ENCODE measurements at regions not wholly inside any gene's neighbourhood (a gene's known extent, or its start where the extent isn't known, plus 50 kb on each side); places are given as distances from the start of the nearest gene placed in this dataset.

DNA sequence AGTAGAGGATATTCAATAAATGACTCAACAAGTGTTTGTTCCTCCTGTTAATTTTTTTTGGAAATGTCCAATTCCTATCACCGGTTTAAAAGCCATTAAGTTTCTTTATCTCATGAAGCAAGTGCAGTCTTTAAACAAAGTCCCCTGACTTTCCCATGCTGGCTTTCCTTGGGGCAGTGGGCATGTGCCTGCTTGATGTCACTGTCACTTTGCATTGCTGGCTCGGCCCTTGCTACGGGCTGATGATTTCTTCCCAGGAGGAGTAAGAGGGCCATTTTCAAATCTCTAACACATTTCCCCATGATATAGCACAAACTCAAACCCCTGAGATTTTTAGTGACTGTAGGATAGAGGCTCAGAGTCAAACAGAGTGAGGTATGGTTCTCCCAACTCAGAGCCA, 275.8 kb upstream of the TENM3 start:
- 99% methylated on average over 3 of the region's 3 CpGs for whole genome bisulfite sequencing
- H3K4me3 ChIP-seq = no peak overlapping the region
- H3K36me3 ChIP-seq = no peaks in the 10 kb centered on the region
- no peak for DNase-seq (ENCODE audit: extremely low spot score)
- H3K4me1 ChIP-seq = no peaks in the 10 kb centered on the region
- no peaks in the 10 kb centered on the region for H3K9me3 ChIP-seq
- no peak overlapping the region for H3K27ac ChIP-seq (replicated peaks in 1 of 4)
- TF ChIP-seq, protein P1, sequence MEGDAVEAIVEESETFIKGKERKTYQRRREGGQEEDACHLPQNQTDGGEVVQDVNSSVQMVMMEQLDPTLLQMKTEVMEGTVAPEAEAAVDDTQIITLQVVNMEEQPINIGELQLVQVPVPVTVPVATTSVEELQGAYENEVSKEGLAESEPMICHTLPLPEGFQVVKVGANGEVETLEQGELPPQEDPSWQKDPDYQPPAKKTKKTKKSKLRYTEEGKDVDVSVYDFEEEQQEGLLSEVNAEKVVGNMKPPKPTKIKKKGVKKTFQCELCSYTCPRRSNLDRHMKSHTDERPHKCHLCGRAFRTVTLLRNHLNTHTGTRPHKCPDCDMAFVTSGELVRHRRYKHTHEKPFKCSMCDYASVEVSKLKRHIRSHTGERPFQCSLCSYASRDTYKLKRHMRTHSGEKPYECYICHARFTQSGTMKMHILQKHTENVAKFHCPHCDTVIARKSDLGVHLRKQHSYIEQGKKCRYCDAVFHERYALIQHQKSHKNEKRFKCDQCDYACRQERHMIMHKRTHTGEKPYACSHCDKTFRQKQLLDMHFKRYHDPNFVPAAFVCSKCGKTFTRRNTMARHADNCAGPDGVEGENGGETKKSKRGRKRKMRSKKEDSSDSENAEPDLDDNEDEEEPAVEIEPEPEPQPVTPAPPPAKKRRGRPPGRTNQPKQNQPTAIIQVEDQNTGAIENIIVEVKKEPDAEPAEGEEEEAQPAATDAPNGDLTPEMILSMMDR (IDR thresholded peaks at IDR 0.05) = no peak
- TF ChIP-seq EP300 (IDR thresholded peaks at IDR 0.05) = no peak
- no peak for TF ChIP-seq POLR2AphosphoS5 (IDR thresholded peaks at IDR 0.05)
- no peak for TF ChIP-seq POLR2A (IDR thresholded peaks at IDR 0.05; ENCODE audit: low read depth)
- intact Hi-C loops (cut with DNase I) = no loop called here
- no peaks in the 10 kb centered on the region for H3K27me3 ChIP-seq

DNA sequence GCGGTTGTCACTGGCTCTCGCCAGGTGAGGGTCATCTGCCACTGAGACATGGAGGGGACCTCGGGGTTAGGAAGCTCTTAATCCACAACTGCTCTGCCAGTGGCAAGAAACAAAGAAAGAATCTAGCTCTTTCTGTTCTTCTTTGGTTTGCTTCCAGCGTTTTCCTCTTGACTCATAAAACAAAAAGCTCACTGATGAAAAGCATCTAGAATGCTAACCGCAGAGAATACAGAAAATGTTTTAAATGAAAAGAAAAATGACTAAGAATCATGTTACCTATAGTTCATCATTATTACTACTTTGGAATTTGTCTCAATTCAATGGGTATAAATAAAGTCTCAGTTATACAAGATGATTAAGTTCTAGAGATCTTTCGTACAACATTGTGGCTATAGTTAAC, 274.8 kb upstream of the TENM3 start:
- TF ChIP-seq POLR2A (IDR thresholded peaks at IDR 0.05; ENCODE audit: low read depth) (no peak), EP300 (IDR thresholded peaks at IDR 0.05) (no peak), POLR2AphosphoS5 (IDR thresholded peaks at IDR 0.05) (no peak)
- TF ChIP-seq, protein P1 (IDR thresholded peaks at IDR 0.05) = no peak
- H3K27ac ChIP-seq (replicated peaks in 1 of 4) = no peak overlapping the region

DNA sequence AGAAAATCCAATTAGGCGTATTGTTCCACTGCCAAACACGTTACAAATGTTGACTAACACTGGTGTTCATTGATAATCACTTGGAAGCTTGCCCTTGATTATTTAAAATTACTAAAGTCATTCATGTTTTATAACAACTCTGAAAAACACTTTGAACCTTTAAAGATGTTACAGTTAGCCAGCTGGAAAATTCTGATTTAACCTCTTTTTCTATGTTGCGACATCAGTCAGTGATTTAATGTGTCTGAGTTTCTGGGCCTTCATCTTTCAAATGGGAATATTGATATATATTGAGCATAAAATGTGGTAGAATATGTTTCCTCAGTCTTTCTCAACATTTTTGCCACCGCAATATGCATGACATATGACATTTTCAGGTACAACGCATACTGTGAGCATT, 274.1 kb upstream of the TENM3 start:
- DNase-seq (ENCODE audit: extremely low spot score) = no peak
- Histone ChIP-seq H3K27ac (replicated peaks in 1 of 4) (no peak overlapping the region), H3K36me3 (no peaks in the 10 kb centered on the region), H3K4me1 (no peaks in the 10 kb centered on the region), H3K4me3 (no peak overlapping the region), H3K9me3 (no peaks in the 10 kb centered on the region), H3K27me3 (no peaks in the 10 kb centered on the region)
- WGBS = 92% methylated on average over 5 of the region's 5 CpGs
- TF ChIP-seq POLR2A (IDR thresholded peaks at IDR 0.05; ENCODE audit: low read depth) = no peak
- no peak for TF ChIP-seq POLR2AphosphoS5 (IDR thresholded peaks at IDR 0.05)
- TF ChIP-seq, protein P1 (IDR thresholded peaks at IDR 0.05) = no peak
- TF ChIP-seq EP300 (IDR thresholded peaks at IDR 0.05) = no peak
- intact Hi-C loops (cut with DNase I) = no loop called here

More for the DNA sequence above, 274.8 kb upstream of the TENM3 start:
- intact Hi-C loops (cut with DNase I) = no loop called here
- 93% methylated on average over 6 of the region's 6 CpGs for WGBS
- Histone ChIP-seq H3K4me1 (no peaks in the 10 kb centered on the region), H3K4me3 (no peak overlapping the region), H3K36me3 (no peaks in the 10 kb centered on the region), H3K27me3 (no peaks in the 10 kb centered on the region), H3K9me3 (no peaks in the 10 kb centered on the region)
- no peak for DNase-seq (ENCODE audit: extremely low spot score)

DNA sequence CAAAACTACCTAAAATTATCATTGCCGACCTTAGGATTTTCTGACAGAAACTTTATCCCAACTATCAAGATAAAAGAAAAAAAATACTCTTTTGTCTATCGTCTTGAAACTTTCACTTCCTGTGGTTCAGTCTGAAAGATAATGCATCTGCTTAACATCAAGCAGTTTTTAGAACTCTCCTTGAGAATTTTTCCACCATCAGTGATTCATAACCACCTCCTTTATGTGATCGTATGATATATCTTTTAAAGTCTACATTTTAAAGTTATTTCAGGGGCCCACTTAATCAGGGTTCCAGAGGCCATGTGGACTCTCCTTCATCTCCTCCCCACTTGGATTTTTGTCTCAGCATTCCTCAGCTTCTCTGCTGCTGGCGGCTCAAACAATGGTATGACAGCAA, 272.8 kb upstream of the TENM3 start:
- Histone ChIP-seq H3K27me3 (no peaks in the 10 kb centered on the region), H3K27ac (replicated peaks in 1 of 4) (no peak overlapping the region), H3K4me1 (no peaks in the 10 kb centered on the region), H3K9me3 (no peaks in the 10 kb centered on the region), H3K4me3 (no peak overlapping the region), H3K36me3 (no peaks in the 10 kb centered on the region)
- intact Hi-C loops (cut with DNase I) = no loop called here
- no peak for DNase-seq (ENCODE audit: extremely low spot score)
- TF ChIP-seq, protein P1 (IDR thresholded peaks at IDR 0.05) = no peak
- TF ChIP-seq POLR2AphosphoS5 (IDR thresholded peaks at IDR 0.05) (no peak), EP300 (IDR thresholded peaks at IDR 0.05) (no peak), POLR2A (IDR thresholded peaks at IDR 0.05; ENCODE audit: low read depth) (no peak)
- 64% methylated on average over 4 of the region's 4 CpGs for WGBS

DNA sequence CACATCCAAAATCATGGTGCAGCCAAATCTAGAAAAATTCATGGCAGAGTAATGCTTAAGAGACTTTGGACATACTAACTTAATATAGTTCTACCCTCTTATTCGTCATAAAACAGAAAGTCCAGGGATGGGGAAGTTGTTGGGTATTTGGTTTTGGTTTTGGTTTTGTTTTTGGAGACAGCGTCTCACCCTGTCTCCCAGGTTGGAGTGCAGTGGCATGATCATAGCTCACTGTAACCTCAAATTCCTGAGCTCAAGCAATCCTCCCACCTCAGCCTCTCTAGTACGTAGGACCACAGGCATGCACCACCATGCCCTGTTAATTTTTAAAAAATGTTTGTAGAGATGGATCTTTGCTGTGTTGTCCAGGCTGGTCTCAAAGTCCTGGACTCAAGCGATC, 271.8 kb upstream of the TENM3 start:
- Histone ChIP-seq H3K9me3 (no peaks in the 10 kb centered on the region), H3K27me3 (no peaks in the 10 kb centered on the region), H3K4me3 (no peak overlapping the region), H3K4me1 (no peaks in the 10 kb centered on the region), H3K36me3 (no peaks in the 10 kb centered on the region), H3K27ac (replicated peaks in 1 of 4) (no peak overlapping the region)
- DNase-seq (ENCODE audit: extremely low spot score) = no peak
- no peak for TF ChIP-seq EP300 (IDR thresholded peaks at IDR 0.05)
- no peak for TF ChIP-seq POLR2AphosphoS5 (IDR thresholded peaks at IDR 0.05)
- TF ChIP-seq, protein P1 (IDR thresholded peaks at IDR 0.05) = no peak
- TF ChIP-seq POLR2A (IDR thresholded peaks at IDR 0.05; ENCODE audit: low read depth) = no peak
- intact Hi-C loops (cut with DNase I) = no loop called here
- 71% methylated on average over 4 of the region's 4 CpGs for WGBS

Data from esophagus muscularis mucosa (tissue), 4 donors.